M059J (cell line): ENCODE measurements at regions not wholly inside any gene's neighbourhood (a gene's known extent, or its start where the extent isn't known, plus 50 kb on each side); places are given as distances from the start of the nearest gene placed in this dataset.
"Not testable (repeated sequence)": the region's sequence is repeated elsewhere in the genome, so short reads cannot be mapped to it uniquely, and the experiment has no call there.

ENCODE experiments used
- DNase-seq: peaks from one replicate; pipeline ENCODE4 v3.0.0-alpha.2; 2012; ENCODE audit warnings: low read depth

DNA sequence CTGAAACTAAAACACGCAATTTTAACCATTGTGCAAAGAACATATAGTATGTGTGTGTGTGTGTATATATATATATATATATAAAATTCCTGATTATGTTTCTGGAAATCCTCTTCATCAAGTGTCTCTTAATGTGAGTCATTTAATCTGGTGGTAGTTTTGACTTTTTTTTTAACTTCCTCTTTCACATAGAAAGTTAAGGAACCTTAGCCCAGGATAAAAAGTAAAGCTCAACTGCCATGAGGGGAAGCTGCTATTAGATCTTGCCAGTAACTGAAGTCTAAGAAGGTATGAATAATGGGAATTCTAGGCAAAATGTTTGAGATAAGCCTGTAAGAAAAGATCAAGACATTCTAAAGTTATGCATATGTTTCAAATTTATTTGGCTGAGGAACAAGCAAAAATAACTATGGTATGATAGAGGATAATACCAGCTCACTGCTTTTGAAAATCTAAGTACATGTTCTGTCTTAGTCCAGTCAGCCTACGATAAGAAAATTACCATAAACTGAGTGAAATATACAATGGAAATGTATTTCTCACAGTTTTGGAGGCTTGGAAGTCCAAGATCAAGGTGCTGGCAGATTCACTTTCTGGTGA lies 757.0 kb downstream of the TRAM1L1 start:
- DNase-seq, result no peak

DNA sequence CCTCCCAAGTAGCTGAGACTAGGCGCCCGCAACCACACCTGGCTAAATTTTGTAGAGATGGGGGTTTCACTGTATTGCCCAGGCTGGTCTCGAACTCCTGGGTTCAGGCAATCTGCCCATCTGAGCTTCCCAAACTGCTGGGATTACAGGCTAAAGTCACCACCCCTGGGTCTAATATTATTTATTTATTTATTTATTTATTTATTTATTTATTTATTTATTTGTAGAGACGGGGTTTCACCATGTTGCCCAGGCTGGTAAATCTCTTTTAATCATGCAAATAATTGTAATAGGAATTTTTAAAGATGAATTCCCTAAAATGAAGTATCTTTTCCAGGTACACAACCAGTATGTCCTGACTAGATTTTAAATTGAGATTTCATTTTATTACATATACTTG lies 761.8 kb downstream of the TRAM1L1 start:
- no peak for DNase-seq

DNA sequence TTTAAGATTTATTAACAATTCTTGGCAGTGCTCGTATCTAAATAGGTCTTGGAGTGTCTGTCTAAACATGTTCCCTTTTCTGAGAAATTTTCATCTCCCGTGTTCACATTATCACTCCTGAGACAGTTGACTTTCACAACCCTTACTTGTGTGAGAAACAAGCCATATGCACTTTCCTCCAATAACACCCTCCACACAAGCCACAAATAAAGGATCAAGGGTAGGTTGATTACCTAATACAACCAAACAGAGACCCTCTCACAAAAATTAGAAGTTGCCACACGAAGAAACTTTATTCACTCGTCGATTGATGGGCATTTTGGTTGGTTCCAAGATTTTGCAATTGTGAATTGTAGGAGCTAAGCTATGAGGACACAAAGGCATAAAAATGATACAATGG lies 763.9 kb downstream of the TRAM1L1 start:
- no peak for DNase-seq

DNA sequence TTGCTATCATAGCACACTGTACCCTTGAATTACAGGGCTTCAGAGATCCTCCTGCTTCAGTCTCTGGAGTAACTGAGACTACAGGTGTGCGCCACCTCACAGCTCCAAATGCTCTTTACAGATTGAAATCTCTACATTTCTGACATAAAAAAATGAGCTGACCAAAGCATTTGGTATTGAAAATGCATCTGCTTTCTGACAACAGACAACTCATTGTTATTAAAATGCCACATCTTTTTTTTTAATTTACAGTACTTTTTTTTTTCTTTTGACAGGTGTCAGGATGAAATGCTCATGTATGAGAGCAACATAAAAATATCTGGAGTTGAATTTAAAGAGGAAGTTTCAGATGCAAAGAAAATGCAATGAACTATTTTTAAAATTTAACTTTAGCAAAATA lies 764.5 kb downstream of the TRAM1L1 start:
- DNase-seq, result no peak

DNA sequence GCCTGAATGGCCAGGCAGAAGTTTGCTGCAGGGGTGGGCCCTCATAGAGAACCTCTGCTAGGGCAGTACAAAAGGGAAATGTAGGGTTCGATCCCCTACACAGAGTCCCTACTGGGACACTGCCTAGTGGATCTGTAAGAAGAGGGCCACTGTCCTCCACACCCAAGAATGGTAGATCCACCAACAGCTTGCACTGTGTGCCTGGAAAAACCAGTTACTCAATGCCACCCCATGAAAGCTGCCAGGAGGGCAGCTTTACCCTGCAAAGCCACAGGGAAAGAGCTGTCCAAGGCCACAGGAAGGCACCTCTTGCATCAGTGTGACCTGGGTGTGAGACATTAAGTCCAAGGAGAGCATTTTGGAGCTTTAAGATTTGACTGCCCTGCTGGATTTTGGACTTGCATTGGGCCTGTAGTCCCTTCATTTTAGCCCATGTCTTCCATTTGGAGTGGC lies 781.6 kb downstream of the TRAM1L1 start:
- no peak for DNase-seq

DNA sequence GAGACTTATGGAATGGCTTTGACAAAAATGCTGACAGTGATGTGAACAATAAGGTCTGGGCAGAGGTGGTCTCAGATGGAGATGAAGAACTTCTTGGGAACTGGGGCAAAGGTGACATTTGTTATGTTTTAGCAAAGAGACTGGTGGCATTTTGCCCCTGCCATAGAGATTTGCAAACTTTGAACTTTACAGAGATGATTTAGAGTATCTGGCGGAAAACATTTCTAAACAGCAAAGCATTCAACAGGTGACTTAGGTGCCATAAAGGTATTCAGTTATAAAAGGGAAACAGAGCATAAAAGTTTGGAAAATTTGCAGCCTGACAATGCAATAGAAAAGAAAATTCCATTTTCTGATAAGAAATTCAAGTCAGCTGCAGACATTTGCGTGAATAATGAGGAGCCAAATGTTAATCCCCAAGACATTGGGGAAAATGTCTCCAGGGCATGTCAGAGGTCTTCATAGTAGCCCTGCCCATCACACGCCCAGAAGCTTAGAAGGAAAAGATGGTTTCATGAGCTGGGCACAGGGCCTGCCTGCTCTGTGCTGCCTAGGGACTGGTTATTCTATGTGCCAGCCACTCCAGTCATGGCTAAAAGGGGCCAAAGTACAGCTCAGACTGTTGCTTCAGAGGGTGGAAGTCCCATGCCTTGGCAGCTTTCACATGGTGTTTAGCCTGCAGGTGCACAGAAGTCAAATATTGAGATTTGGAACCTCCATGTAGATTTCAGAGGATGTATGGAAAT lies 782.2 kb downstream of the TRAM1L1 start:
- DNase-seq, result no peak

DNA sequence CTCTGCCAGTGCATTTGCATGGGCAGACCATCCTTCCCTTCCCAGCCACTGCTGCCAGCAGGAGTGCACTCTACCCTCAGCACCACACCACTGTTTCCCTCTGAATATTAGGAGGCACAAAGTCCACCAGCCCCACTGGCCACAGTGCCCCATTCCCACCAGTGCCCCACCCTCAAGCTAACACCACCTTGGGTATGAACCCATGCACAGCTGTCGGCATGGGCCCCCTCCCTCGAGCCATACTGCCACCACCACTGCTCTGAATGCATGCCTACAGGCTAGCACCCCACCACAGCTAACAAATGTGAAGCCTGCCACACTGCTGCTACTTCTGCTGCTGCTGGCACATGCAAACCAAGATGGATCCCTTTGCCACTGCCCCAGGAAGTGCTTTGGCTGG lies 810.4 kb downstream of the TRAM1L1 start:
- no peak for DNase-seq

DNA sequence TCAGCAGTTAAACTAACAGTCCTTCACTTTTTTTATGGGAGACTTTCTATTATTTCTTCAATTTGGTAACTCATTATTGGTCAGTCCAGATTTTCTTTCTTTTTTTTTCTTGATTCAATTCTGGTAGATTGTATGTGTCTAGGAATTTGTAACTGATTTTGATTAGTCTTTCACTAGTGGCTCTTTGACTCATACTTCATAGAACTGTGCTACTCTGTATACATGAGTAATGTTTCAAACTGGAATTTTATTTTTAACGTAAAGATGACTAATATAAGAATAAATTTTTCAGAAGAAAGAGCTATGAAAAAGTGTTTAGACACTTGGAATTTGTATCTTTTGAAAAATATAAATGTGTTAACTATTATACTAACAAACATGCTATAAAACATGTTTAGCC lies 813.0 kb downstream of the TRAM1L1 start:
- no peak for DNase-seq

DNA sequence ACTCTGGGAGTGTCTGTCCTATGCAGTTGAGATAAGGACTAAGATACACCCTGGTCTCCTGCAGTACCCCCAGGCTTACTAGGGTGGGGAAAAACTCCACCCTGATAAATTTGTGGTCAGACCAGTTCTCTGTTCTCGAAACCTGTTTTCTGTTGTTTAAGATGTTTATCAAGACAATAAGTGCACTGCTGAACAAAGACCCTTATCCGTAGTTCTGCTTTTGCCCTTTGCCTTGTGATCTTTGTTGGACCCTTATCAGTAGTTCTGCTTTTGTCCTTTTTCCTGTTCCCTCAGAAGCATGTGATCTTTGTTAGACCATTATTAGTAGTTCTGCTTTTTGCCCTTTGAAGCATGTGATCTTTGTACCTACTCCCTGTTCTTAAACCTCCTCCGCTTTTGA lies 824.4 kb downstream of the TRAM1L1 start:
- DNase-seq, result not testable (repeated sequence)

DNA sequence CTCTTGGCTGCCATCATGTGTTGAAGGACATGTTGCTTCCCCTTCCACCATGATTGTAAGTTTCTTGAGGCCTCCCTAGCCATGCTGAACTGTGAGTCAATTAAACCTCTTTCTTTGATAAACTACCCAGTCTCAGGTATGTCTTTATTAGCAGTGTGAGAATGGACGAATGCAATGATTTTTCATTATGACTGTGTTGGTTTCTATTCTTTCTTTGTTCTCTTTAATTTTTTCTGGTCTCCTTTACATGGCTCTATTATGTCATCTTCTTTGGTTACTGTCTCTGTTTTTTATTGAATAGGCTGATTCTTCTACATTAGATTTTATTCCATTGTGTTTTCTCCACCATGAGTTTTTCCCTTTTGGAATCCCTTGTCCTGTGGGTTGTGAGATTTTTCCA lies 840.6 kb downstream of the TRAM1L1 start:
- no peak for DNase-seq

DNA sequence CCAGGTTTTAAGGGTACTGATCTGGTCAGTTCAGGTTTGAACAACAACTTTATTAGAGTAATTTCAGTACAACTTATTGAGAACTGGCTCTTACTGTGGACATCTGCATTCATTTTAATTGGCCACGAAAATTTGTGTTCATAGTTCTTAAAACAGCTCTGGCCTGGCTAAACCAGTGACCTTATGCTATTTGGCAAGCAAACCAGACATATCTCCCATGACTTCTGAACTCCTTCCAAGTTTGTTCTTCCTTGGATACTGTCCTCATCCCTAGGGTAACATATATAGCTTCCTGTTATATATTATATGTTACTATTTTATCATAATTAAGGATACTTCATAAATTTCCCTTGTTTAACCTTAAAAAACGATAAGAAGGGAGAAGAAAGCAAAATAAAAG lies 841.9 kb downstream of the TRAM1L1 start:
- no peak for DNase-seq

DNA sequence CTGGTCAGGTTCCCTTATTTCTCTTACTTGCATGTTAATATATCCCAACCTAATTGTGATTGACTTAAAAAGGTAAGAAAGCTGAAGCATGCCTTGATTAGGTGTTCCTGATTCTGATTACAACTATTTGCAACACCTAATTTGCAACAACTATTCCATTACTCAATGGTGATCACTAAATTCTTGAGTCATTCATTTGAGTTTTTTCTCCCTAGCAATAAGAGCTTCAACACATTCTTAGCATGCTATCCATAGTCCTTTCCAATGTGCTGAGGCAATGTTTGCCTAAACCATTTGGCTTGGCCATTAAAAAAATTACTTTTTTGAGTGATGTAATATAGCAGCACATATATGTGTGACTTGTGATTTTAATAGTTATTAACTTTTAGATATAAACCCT lies 851.4 kb downstream of the TRAM1L1 start:
- no peak for DNase-seq

DNA sequence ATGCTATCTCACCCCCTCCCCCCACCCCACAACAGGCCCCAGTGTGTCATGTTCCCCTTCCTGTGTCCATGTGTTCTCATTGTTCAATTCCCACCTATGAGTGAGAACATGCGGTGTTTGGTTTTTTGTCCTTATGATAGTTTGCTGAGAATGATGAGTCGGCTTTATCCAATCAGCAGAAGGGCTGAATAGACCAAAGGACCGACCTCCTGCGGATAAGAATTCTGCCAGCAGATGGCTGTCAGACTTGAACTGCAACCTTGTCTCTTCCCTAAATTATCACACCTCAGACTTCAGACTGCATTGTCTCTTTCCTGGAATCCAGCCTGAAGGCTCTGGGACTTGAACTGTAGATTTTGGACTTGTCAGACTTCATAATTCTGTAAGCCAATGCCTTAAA lies 853.4 kb downstream of the TRAM1L1 start:
- not testable (repeated sequence) for DNase-seq

DNA sequence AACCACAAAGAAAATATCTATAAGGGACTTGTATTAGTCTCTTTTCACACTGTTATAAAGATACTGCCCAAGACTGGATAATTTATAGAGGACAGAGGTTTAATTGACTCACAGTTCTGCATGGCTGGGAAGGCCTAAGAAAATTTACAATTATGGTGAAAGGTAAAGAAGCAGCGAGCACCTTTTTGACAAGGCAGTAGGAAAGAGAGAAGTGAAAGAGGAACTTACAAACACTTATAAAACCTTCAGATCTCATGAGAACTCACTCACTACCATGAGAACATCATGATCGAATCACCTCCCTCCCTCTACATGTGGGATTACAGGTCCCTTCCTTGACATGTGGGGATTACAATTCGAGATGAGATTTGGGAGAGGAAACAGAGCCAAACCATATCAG lies 856.0 kb downstream of the TRAM1L1 start:
- no peak for DNase-seq

DNA sequence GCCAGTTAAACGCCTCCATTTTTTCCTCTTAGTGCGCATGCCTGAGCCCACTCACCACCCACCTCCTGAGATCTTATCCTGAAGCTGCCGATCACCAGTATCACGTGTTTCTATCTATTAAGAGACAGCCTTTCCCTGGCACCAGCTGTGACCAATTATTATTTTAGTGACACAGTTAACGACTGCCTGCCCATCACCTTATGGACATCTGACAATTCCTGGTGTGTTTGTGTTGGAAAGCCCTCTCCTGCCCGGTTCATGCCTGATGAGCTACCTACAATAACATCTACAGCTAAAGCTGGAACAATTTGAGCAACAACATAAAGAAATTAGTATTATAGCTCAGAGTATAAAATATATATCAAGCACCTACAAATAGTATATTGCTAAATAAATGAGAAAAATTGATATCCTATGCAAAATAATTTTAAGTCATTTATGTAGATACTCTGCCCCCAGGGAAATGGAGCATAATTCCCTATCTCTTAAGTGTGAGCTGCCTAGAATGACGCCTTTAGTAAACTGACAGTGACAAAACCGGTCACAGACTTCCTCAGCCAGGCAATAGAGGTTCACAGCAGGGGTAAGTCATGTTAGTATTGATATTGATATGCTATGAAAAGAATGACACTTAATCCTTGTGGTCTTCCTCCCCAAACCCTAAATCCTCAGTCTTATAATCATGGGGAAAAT lies 862.2 kb downstream of the TRAM1L1 start:
- no peak for DNase-seq

DNA sequence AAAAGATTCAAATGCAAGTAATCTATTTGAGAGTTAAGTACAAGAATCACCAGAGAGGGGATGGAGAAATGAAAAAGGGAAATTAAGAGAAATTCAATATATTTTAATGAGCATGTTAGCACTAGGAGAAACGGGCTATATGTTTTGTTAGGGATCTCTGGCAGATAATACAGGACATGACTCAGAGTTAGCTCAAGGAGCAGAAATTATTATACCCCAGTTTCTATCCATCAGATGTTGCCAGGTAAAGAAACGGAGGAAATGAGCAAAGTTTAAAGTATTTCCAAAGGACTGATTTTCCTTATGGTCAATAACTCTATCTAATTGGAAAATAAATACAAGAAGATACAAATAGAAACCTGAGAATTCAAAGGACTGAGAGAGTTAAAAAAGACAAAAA lies 867.6 kb downstream of the TRAM1L1 start:
- DNase-seq, result no peak

DNA sequence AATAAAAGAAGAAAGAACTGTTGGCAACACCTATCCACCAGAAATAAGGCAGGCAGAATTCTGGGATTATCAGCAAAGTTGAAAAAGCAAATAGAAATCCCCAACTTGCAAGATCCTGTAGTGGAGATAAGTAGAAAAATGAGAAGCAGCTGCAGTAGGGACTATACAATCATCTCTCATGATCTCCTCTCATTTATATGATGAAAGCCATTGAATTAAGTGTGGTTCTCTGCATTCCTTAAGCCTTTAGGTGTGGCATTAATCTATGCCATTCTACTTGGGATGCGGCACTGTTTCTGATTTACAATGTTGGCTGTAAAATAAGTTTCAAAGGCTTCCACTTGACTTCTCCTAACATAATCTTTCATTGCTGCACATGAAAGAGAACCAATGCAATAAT lies 869.8 kb downstream of the TRAM1L1 start:
- no peak for DNase-seq

DNA sequence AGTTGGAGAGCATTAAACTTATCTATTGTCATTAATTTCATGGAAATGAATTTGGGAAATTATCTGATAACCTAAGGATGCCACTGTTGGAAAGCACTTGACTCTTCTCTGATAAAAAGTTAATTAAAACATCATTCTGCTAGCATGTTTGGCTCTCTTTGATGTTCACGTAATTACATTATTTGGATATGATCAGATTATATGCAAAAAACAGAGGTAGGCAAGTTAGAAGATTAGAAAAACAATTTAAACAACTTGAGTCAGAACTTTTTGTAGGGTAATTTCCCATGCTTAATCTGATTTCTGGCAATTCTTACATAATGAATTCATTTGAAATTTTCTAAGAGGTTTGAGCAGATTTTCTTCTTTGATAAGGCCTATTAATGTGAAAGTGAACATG lies 882.9 kb downstream of the TRAM1L1 start:
- no peak for DNase-seq

DNA sequence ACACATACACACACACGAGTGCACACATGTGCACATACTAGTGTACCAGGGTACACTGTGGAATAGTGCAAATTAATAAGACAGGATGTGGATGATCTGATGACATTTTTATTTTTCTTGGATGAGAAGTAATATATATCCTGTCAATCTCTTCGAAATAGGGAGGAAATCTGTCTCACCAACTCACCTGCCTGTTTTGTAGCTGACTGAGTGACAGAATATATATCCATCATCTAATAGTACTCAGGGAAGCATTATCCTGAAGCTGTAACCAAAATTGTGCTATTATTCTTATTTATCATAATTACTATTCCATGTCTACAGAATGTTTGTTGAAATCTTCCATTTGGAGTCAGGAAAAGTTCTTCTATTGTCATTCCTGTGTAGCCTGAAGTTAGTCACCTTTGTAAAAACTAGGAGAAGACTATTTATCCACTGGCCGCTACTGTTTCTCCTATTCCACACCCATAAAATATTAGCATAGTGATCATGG lies 888.0 kb downstream of the TRAM1L1 start:
- no peak for DNase-seq

DNA sequence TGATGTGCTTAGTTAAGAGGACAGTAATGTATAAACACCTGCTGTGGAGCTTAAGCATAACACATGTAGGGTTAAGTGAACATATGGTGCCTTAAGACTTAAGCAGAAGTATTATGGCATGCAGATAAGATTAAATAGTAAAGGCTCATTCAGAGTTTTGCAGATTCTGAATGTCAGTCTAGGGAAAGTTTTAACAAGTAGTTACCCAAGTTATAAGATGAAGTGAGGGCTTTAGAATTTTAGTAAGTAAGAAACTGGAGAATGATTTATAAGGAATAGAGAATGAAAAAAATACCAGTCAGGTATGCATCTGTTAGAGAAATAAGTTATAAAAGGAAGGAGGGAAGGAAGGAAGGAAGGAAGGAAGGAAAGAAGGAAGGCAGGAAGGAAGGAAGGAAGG lies 902.1 kb downstream of the TRAM1L1 start:
- DNase-seq, result no peak

DNA sequence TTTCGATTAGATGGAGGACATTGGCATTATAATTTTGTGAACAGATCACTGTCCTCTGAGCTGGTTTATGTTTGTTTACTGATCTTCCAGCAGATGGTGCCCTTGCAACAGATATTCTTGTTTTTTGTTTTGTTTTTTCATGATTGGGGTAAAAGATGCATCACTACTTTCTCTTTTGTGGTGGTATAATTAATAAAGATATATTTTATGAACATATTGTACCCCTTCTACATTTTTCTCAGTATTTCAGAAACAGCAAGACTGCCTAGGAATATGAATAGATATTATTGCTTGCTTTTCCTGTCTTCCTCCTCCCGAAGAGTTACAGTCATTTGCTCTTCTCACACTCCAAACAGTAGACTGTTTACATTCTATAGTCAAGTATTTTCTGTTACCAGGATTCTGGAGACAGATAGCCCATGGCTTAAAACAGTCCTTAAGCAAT lies 905.2 kb downstream of the TRAM1L1 start:
- DNase-seq, result no peak

DNA sequence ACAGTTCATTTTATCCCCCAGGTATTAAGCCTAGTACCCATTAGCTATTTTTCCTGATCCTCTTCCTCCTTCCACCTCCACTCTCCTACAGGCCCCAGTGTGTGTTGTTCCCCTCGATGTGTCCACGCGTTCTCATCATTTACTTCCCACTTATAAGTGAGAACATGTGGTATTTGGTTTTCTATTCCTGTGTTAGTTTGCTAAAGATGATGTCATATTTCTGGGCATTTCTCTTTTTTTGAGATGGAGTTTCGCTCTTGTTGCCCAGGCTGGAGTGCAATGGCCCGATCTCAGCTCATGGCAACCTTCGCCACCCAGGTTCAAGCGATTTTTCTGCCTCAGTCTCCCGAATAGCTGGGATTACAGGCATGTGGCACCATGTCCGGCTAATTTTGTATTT lies 934.0 kb downstream of the TRAM1L1 start:
- not testable (repeated sequence) for DNase-seq

DNA sequence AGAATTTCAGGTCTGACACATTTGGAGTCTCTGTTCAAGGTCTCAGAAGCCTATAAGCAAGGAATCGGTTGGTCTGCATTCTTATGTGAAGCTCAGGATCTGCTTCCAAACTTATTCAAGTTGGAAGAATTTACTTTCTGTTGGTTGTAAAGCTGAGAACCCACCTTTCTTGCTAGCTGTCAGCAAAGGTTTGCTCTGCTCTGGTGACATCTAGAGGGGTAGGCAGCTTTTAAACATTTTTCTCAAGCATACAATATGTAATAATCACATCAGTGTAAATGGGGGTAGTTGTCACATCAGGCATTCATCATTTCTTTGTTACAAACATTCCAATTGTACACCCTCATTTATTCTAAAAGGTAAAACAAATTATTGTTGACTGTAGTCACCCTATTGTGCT lies 935.2 kb downstream of the TRAM1L1 start:
- no peak for DNase-seq
